ENCODE measurements at regions not wholly inside any gene's neighbourhood (a gene's known extent, or its start where the extent isn't known, plus 50 kb on each side); places are given as distances from the start of the nearest gene placed in this dataset.
"Not testable (repeated sequence)": the region's sequence is repeated elsewhere in the genome, so short reads cannot be mapped to it uniquely, and the experiment has no call there.

GRCh38 chr2:103361712-103362111 lies 599.9 kb downstream of the TMEM182 start:
- H3K27me3 Mint-ChIP-seq = no peaks in the 10 kb centered on the region
- no peaks in the 10 kb centered on the region for H3K36me3 Mint-ChIP-seq
- H3K9me3 Mint-ChIP-seq = peaks cover 3% of the 10 kb centered on the region
- ATAC-seq = no peak
- H3K4me3 Mint-ChIP-seq = no peak overlapping the region
- no peak overlapping the region for H3K27ac Mint-ChIP-seq
- H3K4me1 Mint-ChIP-seq = no peaks in the 10 kb centered on the region

GRCh38 chr2:103363639-103364038 lies 601.8 kb downstream of the TMEM182 start:
- Mint-ChIP-seq H3K27ac (no peak overlapping the region), H3K9me3 (peaks cover 3% of the 10 kb centered on the region), H3K27me3 (no peaks in the 10 kb centered on the region), H3K4me3 (no peak overlapping the region), H3K4me1 (no peaks in the 10 kb centered on the region), H3K36me3 (no peaks in the 10 kb centered on the region)
- ATAC-seq = no peak

- Mint-ChIP-seq H3K4me3 (no peak overlapping the region), H3K27ac (no peak overlapping the region), H3K27me3 (no peaks in the 10 kb centered on the region), H3K4me1 (no peaks in the 10 kb centered on the region), H3K9me3 (peaks cover 3% of the 10 kb centered on the region), H3K36me3 (no peaks in the 10 kb centered on the region)
- no peak for ATAC-seq
Observed at GRCh38 chr2:103364177-103364576, 602.3 kb downstream of the TMEM182 start.

GRCh38 chr2:103365071-103365470 lies 603.2 kb downstream of the TMEM182 start:
- Mint-ChIP-seq H3K27ac (no peak overlapping the region), H3K9me3 (peaks cover 3% of the 10 kb centered on the region)
- no peak for ATAC-seq

GRCh38 chr2:103367877-103368276 lies 606.0 kb downstream of the TMEM182 start:
- no peaks in the 10 kb centered on the region for H3K36me3 Mint-ChIP-seq

More at GRCh38 chr2:103365071-103365470, 603.2 kb downstream of the TMEM182 start:
- H3K4me1 Mint-ChIP-seq = no peaks in the 10 kb centered on the region
- no peak overlapping the region for H3K4me3 Mint-ChIP-seq
- H3K27me3 Mint-ChIP-seq = no peaks in the 10 kb centered on the region
- H3K36me3 Mint-ChIP-seq = no peaks in the 10 kb centered on the region

GRCh38 chr2:103383541-103383940 lies 621.7 kb downstream of the TMEM182 start:
- ATAC-seq = no peak
- H3K36me3 Mint-ChIP-seq = no peaks in the 10 kb centered on the region

More at GRCh38 chr2:103367877-103368276, 606.0 kb downstream of the TMEM182 start:
- Mint-ChIP-seq H3K4me1 (no peaks in the 10 kb centered on the region), H3K27ac (no peak overlapping the region), H3K9me3 (peaks cover 3% of the 10 kb centered on the region), H3K4me3 (no peak overlapping the region), H3K27me3 (no peaks in the 10 kb centered on the region)
- no peak for ATAC-seq

GRCh38 chr2:103386872-103387271 lies 625.0 kb downstream of the TMEM182 start:
- Mint-ChIP-seq H3K4me1 (no peaks in the 10 kb centered on the region), H3K9me3 (peaks cover 3% of the 10 kb centered on the region), H3K4me3 (no peak overlapping the region), H3K36me3 (no peaks in the 10 kb centered on the region), H3K27me3 (no peaks in the 10 kb centered on the region), H3K27ac (no peak overlapping the region)
- no peak for ATAC-seq

More at GRCh38 chr2:103383541-103383940, 621.7 kb downstream of the TMEM182 start:
- H3K4me1 Mint-ChIP-seq = no peaks in the 10 kb centered on the region
- H3K9me3 Mint-ChIP-seq = peaks cover 8% of the 10 kb centered on the region
- H3K27me3 Mint-ChIP-seq = no peaks in the 10 kb centered on the region
- no peak overlapping the region for H3K4me3 Mint-ChIP-seq
- no peak overlapping the region for H3K27ac Mint-ChIP-seq

- Mint-ChIP-seq H3K4me1 (no peaks in the 10 kb centered on the region), H3K4me3 (no peak overlapping the region), H3K9me3 (no peaks in the 10 kb centered on the region), H3K36me3 (no peaks in the 10 kb centered on the region), H3K27ac (no peak overlapping the region), H3K27me3 (no peaks in the 10 kb centered on the region)
- ATAC-seq = no peak
Observed at GRCh38 chr2:103387888-103388287, 626.1 kb downstream of the TMEM182 start.

- H3K4me1 Mint-ChIP-seq = no peaks in the 10 kb centered on the region
- H3K27ac Mint-ChIP-seq = no peak overlapping the region
- H3K36me3 Mint-ChIP-seq = no peaks in the 10 kb centered on the region
- no peak for ATAC-seq
- no peak overlapping the region for H3K4me3 Mint-ChIP-seq
- peaks cover 2% of the 10 kb centered on the region for H3K9me3 Mint-ChIP-seq
- H3K27me3 Mint-ChIP-seq = no peaks in the 10 kb centered on the region
Observed at GRCh38 chr2:103396152-103396551, 634.3 kb downstream of the TMEM182 start.

- Mint-ChIP-seq H3K27ac (no peak overlapping the region), H3K36me3 (no peaks in the 10 kb centered on the region), H3K27me3 (no peaks in the 10 kb centered on the region), H3K9me3 (no peaks in the 10 kb centered on the region), H3K4me3 (no peak overlapping the region), H3K4me1 (no peaks in the 10 kb centered on the region)
- no peak for ATAC-seq
Observed at GRCh38 chr2:103401621-103402020, 639.8 kb downstream of the TMEM182 start.

- Mint-ChIP-seq H3K4me1 (no peaks in the 10 kb centered on the region), H3K4me3 (no peak overlapping the region), H3K27ac (no peak overlapping the region), H3K27me3 (no peaks in the 10 kb centered on the region), H3K9me3 (no peaks in the 10 kb centered on the region), H3K36me3 (no peaks in the 10 kb centered on the region)
- ATAC-seq = no peak
Observed at GRCh38 chr2:103402336-103402735, 640.5 kb downstream of the TMEM182 start.

GRCh38 chr2:103402944-103403343 lies 641.1 kb downstream of the TMEM182 start:
- H3K9me3 Mint-ChIP-seq = no peaks in the 10 kb centered on the region
- ATAC-seq = no peak
- H3K27me3 Mint-ChIP-seq = no peaks in the 10 kb centered on the region
- H3K4me1 Mint-ChIP-seq = no peaks in the 10 kb centered on the region
- no peak overlapping the region for H3K4me3 Mint-ChIP-seq
- no peak overlapping the region for H3K27ac Mint-ChIP-seq
- H3K36me3 Mint-ChIP-seq = no peaks in the 10 kb centered on the region

- not testable (repeated sequence) for H3K4me1 Mint-ChIP-seq, ATAC-seq, H3K9me3 Mint-ChIP-seq, H3K27ac Mint-ChIP-seq, H3K27me3 Mint-ChIP-seq, H3K4me3 Mint-ChIP-seq, H3K36me3 Mint-ChIP-seq
Observed at GRCh38 chr2:103403388-103403787, 641.6 kb downstream of the TMEM182 start.

GRCh38 chr2:103410221-103410620 lies 648.4 kb downstream of the TMEM182 start:
- no peaks in the 10 kb centered on the region for H3K36me3 Mint-ChIP-seq

GRCh38 chr2:103419506-103419905 lies 657.7 kb downstream of the TMEM182 start:
- Mint-ChIP-seq H3K36me3 (no peaks in the 10 kb centered on the region), H3K27ac (no peak overlapping the region), H3K27me3 (no peaks in the 10 kb centered on the region), H3K4me3 (no peak overlapping the region), H3K4me1 (no peaks in the 10 kb centered on the region), H3K9me3 (peaks cover 8% of the 10 kb centered on the region)
- no peak for ATAC-seq

More at GRCh38 chr2:103410221-103410620, 648.4 kb downstream of the TMEM182 start:
- no peaks in the 10 kb centered on the region for H3K27me3 Mint-ChIP-seq
- no peak overlapping the region for H3K27ac Mint-ChIP-seq
- peaks cover 3% of the 10 kb centered on the region for H3K9me3 Mint-ChIP-seq
- ATAC-seq = no peak
- H3K4me3 Mint-ChIP-seq = no peak overlapping the region
- H3K4me1 Mint-ChIP-seq = no peaks in the 10 kb centered on the region

- Mint-ChIP-seq H3K4me3 (no peak overlapping the region), H3K36me3 (no peaks in the 10 kb centered on the region), H3K27me3 (no peaks in the 10 kb centered on the region), H3K9me3 (no peaks in the 10 kb centered on the region), H3K4me1 (no peaks in the 10 kb centered on the region), H3K27ac (no peak overlapping the region)
- ATAC-seq = no peak
Observed at GRCh38 chr2:103423100-103423499, 661.3 kb downstream of the TMEM182 start.

- Mint-ChIP-seq H3K27me3 (no peaks in the 10 kb centered on the region), H3K27ac (no peak overlapping the region), H3K4me3 (no peak overlapping the region), H3K9me3 (no peaks in the 10 kb centered on the region), H3K4me1 (no peaks in the 10 kb centered on the region), H3K36me3 (no peaks in the 10 kb centered on the region)
- no peak for ATAC-seq
Observed at GRCh38 chr2:103427567-103427966, 665.7 kb downstream of the TMEM182 start.

Measured in stimulated activated memory B cell treated with anti-CD40 and anti-IgM and Interleukin-4, amounts not matched to agents 10 μg/mL and 1 μg/mL and 100 μg/mL, for 72 hours (primary cell).